Daoy (cell line): ENCODE measurements at regions not wholly inside any gene's neighbourhood (a gene's known extent, or its start where the extent isn't known, plus 50 kb on each side); places are given as distances from the start of the nearest gene placed in this dataset.

Source experiments
- DNase-seq: peaks from one replicate; pipeline ENCODE4 v3.0.0-alpha.2; 2015; ENCODE audit warnings: low read depth

DNA sequence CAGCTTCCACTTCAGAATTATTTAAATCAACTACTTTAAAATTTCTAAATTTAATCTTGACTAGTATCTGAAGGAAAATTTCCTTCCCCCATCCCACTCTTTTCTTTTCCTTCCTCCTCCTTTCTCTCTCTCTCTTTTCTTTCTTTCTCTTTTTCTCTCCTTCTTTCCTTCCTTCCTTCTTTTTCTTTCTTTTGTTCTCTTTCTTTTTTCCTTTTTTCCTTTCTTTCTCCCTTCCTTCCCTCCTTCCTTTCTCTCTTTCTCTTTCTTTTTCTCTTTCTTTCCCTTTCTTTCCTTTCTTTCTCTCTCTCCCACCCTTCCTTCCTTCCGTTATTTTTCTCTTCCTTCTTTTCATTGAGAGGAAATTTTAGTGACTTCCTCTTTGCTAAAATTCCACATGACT lies 132.0 kb upstream of the CDH19 start:
- no peak for DNase-seq

DNA sequence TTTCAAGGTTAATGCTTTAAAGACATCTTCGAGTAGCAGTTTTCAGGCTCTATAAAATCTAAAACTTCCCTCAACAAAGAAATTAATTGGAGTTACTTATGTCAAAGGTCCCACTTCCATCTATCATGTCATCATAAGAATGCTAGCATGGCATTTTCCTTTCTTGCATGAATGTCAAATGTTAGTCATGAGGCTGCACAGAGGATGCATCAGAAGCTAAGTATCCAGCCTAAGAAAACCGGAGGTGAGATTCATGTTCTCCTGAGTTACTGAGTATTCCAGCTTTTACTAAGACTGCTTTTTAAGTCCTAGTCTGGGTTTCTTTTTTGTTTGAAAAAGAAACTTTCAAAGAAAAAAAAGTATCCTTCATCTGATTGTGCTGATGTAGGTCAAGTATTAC lies 130.6 kb upstream of the CDH19 start:
- no peak for DNase-seq

DNA sequence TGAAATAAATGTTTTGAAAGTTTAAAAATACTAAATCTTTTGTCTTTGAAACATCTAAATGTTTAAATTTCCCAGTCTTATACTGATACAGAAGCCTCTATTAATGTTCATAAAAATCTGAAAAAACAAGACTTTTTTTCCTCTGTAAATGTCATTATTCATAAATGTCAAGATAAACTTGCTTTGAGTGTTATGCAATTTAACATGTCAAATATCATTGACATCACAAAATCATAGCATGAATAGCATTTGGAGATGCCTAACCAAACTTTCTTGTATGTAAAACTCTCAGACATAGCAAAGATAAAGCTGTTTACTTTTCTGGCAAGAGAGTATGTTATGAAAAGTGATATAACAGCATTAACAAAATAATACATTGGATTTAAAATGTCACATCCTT lies 128.0 kb upstream of the CDH19 start:
- no peak for DNase-seq

DNA sequence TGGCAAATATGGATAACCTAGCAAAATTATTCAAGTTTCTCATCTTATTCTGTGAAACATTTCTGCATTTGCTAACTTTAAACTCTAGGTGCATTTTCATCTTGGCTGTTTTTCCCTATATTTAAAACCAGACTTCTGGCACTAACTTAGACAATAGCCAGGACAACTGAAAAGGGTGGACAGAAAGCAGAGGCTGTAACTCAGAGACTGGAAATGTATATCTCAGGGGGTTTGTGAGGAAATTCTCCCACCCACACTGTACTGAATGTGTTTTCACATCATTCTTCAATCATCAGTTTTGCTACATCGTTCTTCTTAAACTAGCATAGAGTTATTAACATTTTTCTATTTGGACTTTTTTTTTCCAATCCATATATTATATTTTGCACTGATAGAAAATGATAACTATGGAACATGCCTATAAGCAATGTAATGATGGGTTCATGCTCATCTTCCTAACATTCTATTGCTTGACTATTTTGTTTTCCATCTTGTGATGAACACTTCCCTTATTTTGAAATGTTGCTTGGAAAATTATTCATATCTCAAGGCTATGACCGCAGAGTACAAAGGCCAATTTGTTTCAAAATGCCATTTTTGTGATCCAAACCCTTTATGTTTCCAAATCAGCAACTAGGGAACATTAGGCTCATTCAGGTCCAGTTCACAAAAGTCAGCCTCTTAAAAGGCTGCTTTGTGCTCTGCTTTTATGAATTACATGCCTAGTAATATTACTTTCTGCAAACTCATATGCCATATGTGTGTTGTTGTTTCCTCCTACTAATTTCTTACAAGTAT lies 125.8 kb upstream of the CDH19 start:
- DNase-seq = no peak

DNA sequence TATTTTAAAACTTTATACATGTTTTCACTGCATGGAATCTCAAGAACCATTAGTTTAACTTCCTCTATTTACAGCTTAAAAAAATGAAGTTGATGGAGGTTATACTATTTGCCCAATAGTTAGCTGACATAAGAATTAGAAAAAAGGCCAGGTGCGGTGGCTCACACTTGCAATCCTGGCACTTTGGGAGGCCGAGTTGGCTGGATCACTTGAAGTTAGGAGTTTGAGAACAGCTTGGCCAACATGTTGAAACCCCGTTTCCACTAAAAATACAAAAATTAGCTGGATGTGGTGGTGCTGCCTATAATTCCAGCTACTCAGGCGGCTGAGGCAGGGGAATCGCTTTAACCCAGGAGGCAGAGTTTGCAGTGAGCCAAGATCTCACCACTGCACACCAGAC lies 125.1 kb upstream of the CDH19 start:
- no peak for DNase-seq

DNA sequence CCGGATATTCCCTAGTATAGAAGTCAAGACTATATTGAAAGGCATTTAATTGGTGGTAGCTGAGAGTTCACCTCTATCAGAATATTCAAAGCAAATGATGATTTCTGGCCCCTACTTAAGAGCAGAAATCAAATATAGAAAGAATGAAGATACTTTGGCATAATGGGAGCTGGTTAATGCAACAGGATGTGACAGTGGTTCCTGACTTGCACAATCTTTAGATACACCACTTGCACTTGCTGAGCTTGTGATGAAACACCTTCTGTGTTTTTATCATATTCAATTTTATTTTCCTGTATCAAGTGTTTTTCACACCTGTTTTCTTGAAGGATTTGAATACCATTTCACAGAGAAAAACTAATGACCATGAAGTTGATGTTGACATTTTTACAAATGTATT lies 124.1 kb upstream of the CDH19 start:
- no peak for DNase-seq

DNA sequence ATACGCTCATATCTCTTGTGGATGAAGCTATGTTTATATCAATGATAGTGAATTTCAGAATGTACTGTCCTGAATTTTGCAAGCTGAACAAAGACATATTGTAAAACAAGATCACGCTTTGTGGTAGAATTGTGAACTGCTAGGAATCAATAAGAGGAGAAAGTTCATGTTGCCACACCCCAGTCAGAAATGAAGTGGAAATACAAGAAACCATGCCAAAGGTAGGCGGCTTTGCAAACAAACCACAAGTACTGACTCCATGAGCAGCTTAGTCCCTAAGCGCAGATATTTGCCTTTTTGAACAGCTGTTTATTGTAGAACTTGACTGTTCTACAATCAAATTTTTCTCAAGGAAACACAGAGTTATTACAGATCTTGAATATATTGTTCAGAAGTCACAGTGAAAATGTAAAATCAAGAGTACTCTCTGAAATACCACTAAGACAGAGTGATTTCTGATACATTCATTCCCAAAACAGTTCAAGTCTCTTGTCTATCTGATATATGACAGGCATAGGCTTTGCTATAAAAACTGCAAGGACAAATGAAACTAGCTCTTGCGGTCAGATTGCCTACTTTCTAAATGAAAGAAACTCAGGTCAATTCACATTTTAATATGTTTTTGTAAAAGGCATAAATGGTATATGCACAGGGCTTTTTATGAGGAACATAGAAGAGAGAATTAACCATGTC lies 120.9 kb upstream of the CDH19 start:
- DNase-seq = no peak

DNA sequence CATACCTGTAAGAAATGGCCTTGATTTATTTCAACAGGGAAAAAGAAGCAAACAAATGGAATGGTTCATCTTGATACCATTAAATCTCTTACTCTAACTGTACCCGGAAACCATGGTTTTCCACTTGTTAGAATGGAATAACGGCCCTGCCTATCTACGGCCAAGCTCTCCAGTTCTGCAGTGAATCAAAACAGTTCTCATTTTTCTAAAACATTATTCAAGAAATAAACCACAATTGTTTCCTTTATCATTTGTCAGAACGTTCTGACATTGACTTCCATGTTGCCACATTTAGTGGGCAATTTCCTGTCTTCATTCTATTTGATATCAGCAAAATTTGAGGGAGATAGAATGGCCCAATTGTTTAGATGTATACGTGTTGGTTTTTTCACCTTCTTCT lies 118.8 kb upstream of the CDH19 start:
- no peak for DNase-seq

DNA sequence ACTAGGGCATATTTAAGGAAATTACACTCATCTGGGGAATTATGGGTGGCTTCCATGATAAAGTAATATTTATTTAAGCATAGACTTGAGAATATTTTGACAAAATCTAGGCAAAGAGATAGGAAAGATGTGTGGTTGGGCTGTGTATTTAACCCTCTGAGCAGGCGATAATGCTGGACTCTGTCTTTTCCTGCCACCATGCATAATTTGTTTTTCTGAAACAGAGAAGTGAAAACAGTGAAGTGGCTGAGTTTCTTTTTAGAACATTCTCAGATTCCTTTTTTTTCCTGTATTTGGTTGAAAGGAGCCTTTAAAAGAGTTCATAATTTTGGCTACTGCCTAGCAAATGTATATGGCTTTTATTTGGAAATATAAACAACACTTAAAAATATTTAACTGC lies 104.8 kb upstream of the CDH19 start:
- DNase-seq = no peak

DNA sequence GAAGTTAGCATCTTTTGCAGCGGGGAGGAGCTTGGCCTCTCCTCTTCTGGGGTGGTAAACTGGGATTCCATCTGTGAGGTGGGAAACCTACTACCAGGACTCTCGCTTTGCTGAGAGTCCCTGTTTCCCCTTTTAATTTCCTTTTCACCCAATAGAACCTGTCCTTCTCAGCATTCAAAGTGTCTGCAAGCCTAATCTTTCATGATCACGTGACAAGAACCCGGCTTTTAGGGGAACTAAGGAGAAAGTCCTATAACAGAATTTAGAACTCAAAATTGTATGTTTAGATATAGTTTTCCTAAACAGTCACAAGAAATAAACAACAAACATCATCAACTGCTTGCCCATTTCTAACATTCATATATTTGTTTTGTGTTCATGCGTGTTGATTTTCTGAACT lies 103.6 kb upstream of the CDH19 start:
- no peak for DNase-seq

DNA sequence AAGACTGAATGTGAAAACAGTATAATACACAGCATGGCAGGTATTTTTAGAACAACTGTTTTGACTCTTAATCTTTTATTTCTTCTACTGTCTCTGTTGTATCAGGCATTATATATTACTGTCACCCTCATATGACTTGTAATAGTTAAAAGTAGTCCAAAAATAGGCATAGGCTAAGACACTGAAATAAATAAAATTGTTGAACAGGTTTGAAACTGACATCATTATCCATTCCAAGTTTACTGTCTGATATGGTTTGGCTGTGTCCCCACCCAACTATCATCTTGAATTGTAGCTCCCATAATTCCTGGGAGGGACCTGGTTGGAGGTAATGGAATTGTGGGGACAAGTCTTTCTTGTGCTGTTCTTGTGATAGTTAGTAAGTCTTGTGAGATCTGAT lies 91.4 kb upstream of the CDH19 start:
- DNase-seq = no peak

DNA sequence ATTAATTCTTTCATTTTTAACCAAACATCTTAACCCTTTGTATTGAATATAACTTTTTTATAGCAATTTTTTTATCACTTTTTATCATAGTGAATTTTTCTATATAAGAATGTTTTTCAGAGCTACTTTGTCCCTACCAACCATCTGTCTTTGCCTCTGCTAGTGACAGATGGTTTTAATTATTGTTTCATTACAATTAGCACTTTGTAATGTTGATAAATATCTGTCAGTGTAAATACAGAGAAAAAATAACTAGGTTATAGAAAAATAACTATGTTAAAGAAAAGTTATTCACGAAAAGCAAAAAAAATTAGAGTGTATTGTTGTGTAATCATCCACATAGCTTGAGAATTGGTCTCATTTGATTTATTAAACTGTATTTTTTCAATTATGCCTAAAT lies 91.0 kb upstream of the CDH19 start:
- DNase-seq = no peak

DNA sequence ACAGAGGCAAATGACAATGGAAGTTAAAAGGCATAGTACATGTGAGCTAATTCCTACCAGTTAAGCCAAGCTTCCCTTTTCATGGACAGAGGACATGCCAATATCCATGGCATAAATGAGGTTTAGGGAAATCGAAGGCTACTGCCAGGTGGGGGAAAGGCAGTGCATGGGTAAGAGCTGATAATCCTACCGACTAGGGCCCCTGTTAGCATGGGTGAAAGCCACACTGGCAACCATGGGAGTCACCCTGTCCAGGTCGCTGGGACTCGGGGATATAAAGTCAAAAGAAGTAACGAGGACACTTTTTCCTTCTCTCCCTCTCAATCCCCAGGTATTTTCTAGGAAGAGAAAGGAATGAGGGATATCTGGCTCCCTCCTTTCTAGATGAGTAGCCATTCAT lies 83.7 kb upstream of the CDH19 start:
- no peak for DNase-seq

DNA sequence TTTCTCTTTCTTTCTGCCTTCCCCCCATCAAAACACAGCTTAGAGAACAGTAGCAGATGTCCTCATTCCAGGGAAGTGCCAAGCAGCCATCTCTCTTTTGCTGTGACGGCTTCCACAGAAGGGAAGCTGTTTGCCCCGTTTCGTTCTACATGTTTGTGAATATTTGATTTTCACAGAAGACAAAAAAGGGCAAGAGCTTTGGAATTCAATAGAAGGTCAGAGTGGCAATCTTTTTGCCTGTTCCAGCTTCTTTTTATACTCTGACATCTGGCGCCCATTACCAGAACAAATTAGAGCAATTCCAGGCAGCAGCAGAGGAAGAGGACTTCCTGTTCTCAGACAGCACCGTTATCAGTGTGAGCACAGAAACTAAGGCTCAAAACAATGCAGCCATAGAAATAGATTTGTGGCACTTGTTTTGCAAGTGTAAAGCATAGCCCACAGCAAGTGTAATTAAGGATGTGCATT lies 79.0 kb upstream of the CDH19 start:
- DNase-seq = no peak

DNA sequence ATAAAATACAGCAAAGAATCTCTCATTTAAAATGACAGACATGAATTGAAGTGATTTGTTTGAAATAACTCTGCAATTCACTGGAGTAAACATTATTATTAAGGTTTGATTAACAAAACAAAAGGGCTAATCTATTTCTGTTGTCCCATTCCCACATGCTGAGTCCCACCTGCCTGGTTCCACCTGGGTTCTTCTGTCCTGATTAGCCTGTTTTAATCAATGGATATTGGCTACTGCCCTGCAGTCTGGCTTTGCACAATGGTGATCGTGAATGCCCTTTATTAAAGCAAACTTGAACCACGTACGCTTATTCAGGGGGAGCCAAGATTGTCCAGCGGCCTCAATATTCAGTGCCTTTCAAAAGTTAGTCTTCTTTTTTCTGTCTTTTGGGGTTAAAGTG lies 72.8 kb upstream of the CDH19 start:
- no peak for DNase-seq

DNA sequence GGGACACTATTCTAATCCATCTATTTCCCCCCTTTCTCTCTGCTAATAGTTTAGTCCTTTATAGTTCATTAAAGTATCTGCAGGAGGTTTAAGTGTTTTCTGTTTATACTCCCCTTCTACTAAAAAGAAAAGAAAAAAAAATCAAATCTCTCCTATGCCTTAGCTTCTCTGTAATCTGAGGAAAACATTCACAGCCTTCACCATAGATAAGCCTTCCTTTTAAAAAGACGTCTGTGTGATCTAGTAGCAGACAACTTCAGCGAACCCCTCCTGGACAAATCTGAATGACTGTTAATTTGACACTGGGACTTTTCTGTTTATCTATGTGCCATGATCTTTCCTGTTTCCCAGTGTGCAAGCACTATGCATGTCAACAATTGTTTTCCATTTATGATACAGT lies 70.4 kb upstream of the CDH19 start:
- no peak for DNase-seq

DNA sequence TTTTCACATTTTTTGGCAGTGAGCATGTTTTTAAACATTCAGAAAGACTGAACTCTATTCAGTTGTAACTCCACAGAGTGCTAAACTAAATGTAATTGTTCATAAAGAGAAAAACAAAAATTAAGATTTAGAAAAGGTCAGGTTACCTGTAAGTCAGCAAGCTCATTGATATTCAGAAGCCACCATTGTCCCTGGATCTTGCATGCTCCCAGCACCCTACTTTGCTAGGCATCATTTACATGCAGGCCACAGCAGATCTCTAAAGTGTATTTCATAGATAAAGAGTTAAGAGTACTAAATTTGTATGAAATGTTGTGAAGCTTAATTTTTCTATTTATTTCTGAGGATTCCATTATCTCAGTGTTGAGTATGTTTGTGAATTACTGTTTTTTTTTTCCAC lies 64.8 kb upstream of the CDH19 start:
- DNase-seq = no peak

DNA sequence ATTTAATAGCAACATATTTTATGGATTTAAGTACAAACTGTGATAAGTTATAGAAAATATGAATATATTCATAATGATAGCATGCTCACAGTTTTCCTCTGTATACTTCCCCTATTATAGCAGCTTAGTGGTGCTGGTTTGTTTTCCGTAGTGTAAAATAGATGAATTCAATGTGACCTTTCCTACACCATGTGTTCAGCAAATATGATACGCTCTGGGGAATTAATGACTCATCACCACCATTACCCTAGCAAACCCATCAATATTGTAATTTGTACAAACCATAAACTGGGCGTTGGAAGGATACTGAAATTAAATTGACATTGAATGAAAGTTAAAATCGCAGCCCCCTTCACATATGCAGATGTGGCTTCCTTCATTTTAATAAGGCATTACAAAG lies 58.7 kb upstream of the CDH19 start:
- no peak for DNase-seq

DNA sequence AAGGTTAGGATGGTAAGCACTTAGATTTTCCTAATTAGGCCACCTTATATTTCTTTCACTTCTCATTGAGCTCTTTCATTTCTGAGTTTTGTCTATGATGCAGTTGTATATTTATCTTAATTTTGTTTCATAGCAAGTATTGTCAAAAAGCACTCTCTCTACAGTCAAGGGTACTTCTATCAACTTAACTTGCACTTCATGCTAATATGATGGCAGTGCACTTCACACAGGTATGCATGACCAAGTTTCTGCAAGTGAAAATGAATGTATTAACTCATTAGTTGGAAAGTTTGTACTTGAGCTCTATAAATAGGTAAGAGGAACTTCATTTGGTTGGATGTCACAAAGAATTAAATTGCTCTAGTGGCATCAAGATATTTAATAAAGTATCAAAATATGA lies 51.5 kb upstream of the CDH19 start:
- DNase-seq = no peak
